ENCODE measurements at regions not wholly inside any gene's neighbourhood (a gene's known extent, or its start where the extent isn't known, plus 50 kb on each side); places are given as distances from the start of the nearest gene placed in this dataset.
"Not testable (repeated sequence)": the region's sequence is repeated elsewhere in the genome, so short reads cannot be mapped to it uniquely, and the experiment has no call there.

DNA sequence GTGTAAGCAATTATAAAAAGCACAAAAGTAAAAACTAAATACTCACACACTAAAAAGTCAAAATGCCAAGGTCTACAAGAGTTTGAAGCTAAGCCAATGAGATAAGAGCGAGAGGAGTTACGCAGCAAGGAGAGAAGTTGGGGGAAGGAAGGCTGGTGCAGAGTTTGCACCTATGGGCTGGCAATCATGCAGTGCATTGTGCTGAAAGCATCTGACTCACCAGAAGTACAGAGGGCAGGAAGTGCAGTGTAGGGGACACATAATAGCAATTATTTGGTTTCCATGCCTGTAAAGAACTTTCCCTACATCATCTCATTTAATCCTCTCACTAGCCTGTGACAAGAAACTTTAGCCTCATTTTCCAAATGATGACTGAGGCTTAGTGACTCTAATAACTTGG, 142.7 kb upstream of the KYNU start:
- Histone ChIP-seq H4K20me1 (ENCODE audit: insufficient read depth, low read length, poor library complexity, severe bottlenecking) (no peaks in the 10 kb centered on the region), H3K36me3 (ENCODE audit: insufficient read depth, low read length) (no peaks in the 10 kb centered on the region)
- TF ChIP-seq EZH2phosphoT487 (IDR thresholded peaks at IDR 0.05; ENCODE audit: borderline replicate concordance) (no peak), CTCF (conservative IDR thresholded peaks at IDR 0.05; ENCODE audit: low read length) (no peak)

GRCh38 chr2:142734231-142734630, 143.2 kb upstream of the KYNU start:
- no peaks in the 10 kb centered on the region for H3K9me2 ChIP-seq (replicated peaks; ENCODE audit: low read depth, low read length)
- no peaks in the 10 kb centered on the region for H3K27me3 ChIP-seq (ENCODE audit: insufficient read depth, low read length, poor library complexity, severe bottlenecking)

More for the DNA sequence above, 142.7 kb upstream of the KYNU start:
- no peak overlapping the region for H3K4me2 ChIP-seq (ENCODE audit: low read depth, low read length, poor library complexity, severe bottlenecking)
- H2AFZ ChIP-seq (ENCODE audit: low read length): no peak overlapping the region
- no peak overlapping the region for H3K4me3 ChIP-seq (ENCODE audit: low read length, poor library complexity, severe bottlenecking)
- H3K9me2 ChIP-seq (replicated peaks; ENCODE audit: low read depth, low read length): no peaks in the 10 kb centered on the region
- no peaks in the 10 kb centered on the region for H3K4me1 ChIP-seq (ENCODE audit: insufficient read depth, low read length, poor library complexity, severe bottlenecking)
- no peaks in the 10 kb centered on the region for H3K9me3 ChIP-seq (ENCODE audit: insufficient read depth, low read depth, low read length)
- no peak overlapping the region for H3K9ac ChIP-seq (ENCODE audit: low read depth, low read length, poor library complexity, severe bottlenecking)
- no peaks in the 10 kb centered on the region for H3K79me2 ChIP-seq (ENCODE audit: insufficient read depth, low read length)
- H3K27me3 ChIP-seq (ENCODE audit: insufficient read depth, low read length, poor library complexity, severe bottlenecking): no peaks in the 10 kb centered on the region
- H3F3A ChIP-seq (ENCODE audit: low read depth): no peaks in the 10 kb centered on the region

GRCh38 chr2:142729814-142730213, 147.7 kb upstream of the KYNU start:
- H3K9me3 ChIP-seq (ENCODE audit: insufficient read depth, low read depth, low read length); H3K9ac ChIP-seq (ENCODE audit: low read depth, low read length, poor library complexity, severe bottlenecking): not testable (repeated sequence)

More at GRCh38 chr2:142734231-142734630, 143.2 kb upstream of the KYNU start:
- Histone ChIP-seq H3K4me2 (ENCODE audit: low read depth, low read length, poor library complexity, severe bottlenecking) (no peak overlapping the region), H3K9ac (ENCODE audit: low read depth, low read length, poor library complexity, severe bottlenecking) (no peak overlapping the region), H4K20me1 (ENCODE audit: insufficient read depth, low read length, poor library complexity, severe bottlenecking) (no peaks in the 10 kb centered on the region), H3K9me3 (ENCODE audit: insufficient read depth, low read depth, low read length) (no peaks in the 10 kb centered on the region), H2AFZ (ENCODE audit: low read length) (no peak overlapping the region), H3K4me1 (ENCODE audit: insufficient read depth, low read length, poor library complexity, severe bottlenecking) (no peaks in the 10 kb centered on the region), H3K79me2 (ENCODE audit: insufficient read depth, low read length) (no peaks in the 10 kb centered on the region), H3K4me3 (ENCODE audit: low read length, poor library complexity, severe bottlenecking) (no peak overlapping the region), H3F3A (ENCODE audit: low read depth) (no peaks in the 10 kb centered on the region), H3K36me3 (ENCODE audit: insufficient read depth, low read length) (no peaks in the 10 kb centered on the region)
- TF ChIP-seq EZH2phosphoT487 (IDR thresholded peaks at IDR 0.05; ENCODE audit: borderline replicate concordance) (no peak), CTCF (conservative IDR thresholded peaks at IDR 0.05; ENCODE audit: low read length) (peak; percentile 38)

GRCh38 chr2:142727821-142728478, 149.5 kb upstream of the KYNU start:
- not testable (repeated sequence) for H3F3A ChIP-seq (ENCODE audit: low read depth); H3K4me1 ChIP-seq (ENCODE audit: insufficient read depth, low read length, poor library complexity, severe bottlenecking); H3K27me3 ChIP-seq (ENCODE audit: insufficient read depth, low read length, poor library complexity, severe bottlenecking); H3K4me3 ChIP-seq (ENCODE audit: low read length, poor library complexity, severe bottlenecking); H3K79me2 ChIP-seq (ENCODE audit: insufficient read depth, low read length); H3K36me3 ChIP-seq (ENCODE audit: insufficient read depth, low read length); H3K9me3 ChIP-seq (ENCODE audit: insufficient read depth, low read depth, low read length); H4K20me1 ChIP-seq (ENCODE audit: insufficient read depth, low read length, poor library complexity, severe bottlenecking); H3K9me2 ChIP-seq (replicated peaks; ENCODE audit: low read depth, low read length); H2AFZ ChIP-seq (ENCODE audit: low read length); H3K4me2 ChIP-seq (ENCODE audit: low read depth, low read length, poor library complexity, severe bottlenecking); H3K9ac ChIP-seq (ENCODE audit: low read depth, low read length, poor library complexity, severe bottlenecking)

More at GRCh38 chr2:142729814-142730213, 147.7 kb upstream of the KYNU start:
- H3F3A ChIP-seq (ENCODE audit: low read depth); H3K9me2 ChIP-seq (replicated peaks; ENCODE audit: low read depth, low read length); H2AFZ ChIP-seq (ENCODE audit: low read length); H3K36me3 ChIP-seq (ENCODE audit: insufficient read depth, low read length); H4K20me1 ChIP-seq (ENCODE audit: insufficient read depth, low read length, poor library complexity, severe bottlenecking); H3K4me3 ChIP-seq (ENCODE audit: low read length, poor library complexity, severe bottlenecking); H3K27me3 ChIP-seq (ENCODE audit: insufficient read depth, low read length, poor library complexity, severe bottlenecking); H3K79me2 ChIP-seq (ENCODE audit: insufficient read depth, low read length); H3K4me1 ChIP-seq (ENCODE audit: insufficient read depth, low read length, poor library complexity, severe bottlenecking); H3K4me2 ChIP-seq (ENCODE audit: low read depth, low read length, poor library complexity, severe bottlenecking): not testable (repeated sequence)

Measured in Loucy (cell line).